ENCODE measurements at regions not wholly inside any gene's neighbourhood (a gene's known extent, or its start where the extent isn't known, plus 50 kb on each side); places are given as distances from the start of the nearest gene placed in this dataset.
A peak's percentile ranks its signal among the peaks of the same experiment; 100 is the strongest.

DNA sequence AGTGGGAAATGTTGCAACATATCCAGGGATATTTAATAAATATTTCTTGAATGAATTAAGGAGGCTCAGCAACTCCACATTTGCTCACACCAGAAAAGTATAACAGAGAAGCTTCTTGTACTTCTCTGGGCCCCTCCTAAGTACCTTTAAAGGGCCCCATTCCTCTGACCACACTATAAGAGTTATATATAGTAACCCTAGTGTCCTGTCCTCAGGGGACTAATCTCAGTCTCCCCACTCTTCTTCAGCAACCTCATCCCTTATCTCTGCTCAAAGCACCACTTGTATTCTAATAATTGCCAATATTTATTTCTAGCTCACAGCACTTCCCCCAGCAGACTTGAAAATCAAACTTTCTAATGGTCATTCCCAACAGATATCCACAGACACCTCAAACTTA is 237.1 kb downstream of the GXYLT1 start:
- TF ChIP-seq, protein P1, sequence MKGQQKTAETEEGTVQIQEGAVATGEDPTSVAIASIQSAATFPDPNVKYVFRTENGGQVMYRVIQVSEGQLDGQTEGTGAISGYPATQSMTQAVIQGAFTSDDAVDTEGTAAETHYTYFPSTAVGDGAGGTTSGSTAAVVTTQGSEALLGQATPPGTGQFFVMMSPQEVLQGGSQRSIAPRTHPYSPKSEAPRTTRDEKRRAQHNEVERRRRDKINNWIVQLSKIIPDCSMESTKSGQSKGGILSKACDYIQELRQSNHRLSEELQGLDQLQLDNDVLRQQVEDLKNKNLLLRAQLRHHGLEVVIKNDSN (IDR thresholded peaks at IDR 0.05): no peak
- TF ChIP-seq YY1 (IDR thresholded peaks at IDR 0.05; ENCODE audit: low read depth) (no peak), RAD21 (IDR thresholded peaks at IDR 0.05; ENCODE audit: low read depth) (no peak), NFIC (IDR thresholded peaks at IDR 0.05) (no peak), EP300 (IDR thresholded peaks at IDR 0.05; ENCODE audit: borderline replicate concordance) (no peak), CEBPB (IDR thresholded peaks at IDR 0.05) (peak; percentile 71), TCF12 (IDR thresholded peaks at IDR 0.05; ENCODE audit: low read depth) (no peak), TAF1 (IDR thresholded peaks at IDR 0.05; ENCODE audit: low read depth) (no peak), REST (IDR thresholded peaks at IDR 0.05; ENCODE audit: low read depth) (no peak), ZBTB7A (IDR thresholded peaks at IDR 0.05; ENCODE audit: low read depth) (no peak), TEAD4 (IDR thresholded peaks at IDR 0.05) (no peak), EGR1 (IDR thresholded peaks at IDR 0.05) (no peak)
- TF ChIP-seq, protein P2, sequence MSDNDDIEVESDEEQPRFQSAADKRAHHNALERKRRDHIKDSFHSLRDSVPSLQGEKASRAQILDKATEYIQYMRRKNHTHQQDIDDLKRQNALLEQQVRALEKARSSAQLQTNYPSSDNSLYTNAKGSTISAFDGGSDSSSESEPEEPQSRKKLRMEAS (IDR thresholded peaks at IDR 0.05): no peak

Data from Ishikawa (cell line).